K562 (cell line): ENCODE measurements at regions not wholly inside any gene's neighbourhood (a gene's known extent, or its start where the extent isn't known, plus 50 kb on each side); places are given as distances from the start of the nearest gene placed in this dataset.

ENCODE experiments used
- ARID1B ChIP-seq: fragments of 450-650 bp; IDR thresholded peaks from 2 replicates; pipeline ENCODE4 v1.6.1; 2016; ENCODE audit warnings: antibody characterized with exemption, mild to moderate bottlenecking, inconsistent platforms
- ATF3 ChIP-seq, 2 experiments: fragments of 450-650 bp in 1 of 2; sonication (generic) in 1 of 2; formaldehyde crosslinking in 1 of 2; IDR thresholded peaks in 1 of 2; conservative IDR thresholded peaks in 1 of 2; 2 replicates each; pipeline versions ENCODE4 v1.6.1 to v1.8.1; 2016 to 2023; ENCODE audit warnings: mild to moderate bottlenecking in 2 of 2, moderate library complexity in 2 of 2, inconsistent platforms in 1 of 2, missing genetic modification reagents in 1 of 2
- CBFA2T3 ChIP-seq: fragments of 450-650 bp; IDR thresholded peaks from 2 replicates; pipeline ENCODE4 v1.6.1; 2017
- ELF1 ChIP-seq: fragments of 200-800 bp; sonication (Bioruptor generic); IDR thresholded peaks from 2 replicates; pipeline ENCODE4 v1.6.1; 2016; ENCODE audit warnings: missing genetic modification characterization, missing compliant biosample characterization
- JUND ChIP-seq, 2 experiments: IDR thresholded peaks; 2 replicates in 1 of 2; 3 replicates in 1 of 2; pipeline ENCODE4 v1.6.1; 2011; ENCODE audit warnings: borderline replicate concordance in 2 of 2, low read depth in 2 of 2, low read length in 2 of 2, improper control_type of control experiment in 1 of 2, missing biosample characterization in 1 of 2, missing genetic modification characterization in 1 of 2, missing genetic modification reagents in 1 of 2
- KLF6 ChIP-seq: fragments of 250-450 bp; sonication (Bioruptor Pico); IDR thresholded peaks from 2 replicates; pipeline ENCODE4 v1.4.0; 2020; ENCODE audit warnings: mild to moderate bottlenecking, moderate library complexity, borderline replicate concordance
- MEIS2 ChIP-seq: fragments of 450-650 bp; IDR thresholded peaks from 2 replicates; pipeline ENCODE4 v1.6.1; 2014; ENCODE audit warnings: mild to moderate bottlenecking; ENCODE audit not compliant: partially characterized antibody
- RBM22 ChIP-seq: fragments of 200-400 bp; formaldehyde crosslinking; IDR thresholded peaks from 2 replicates; pipeline ENCODE4 v1.6.1; 2018; ENCODE audit warnings: low read length, low read depth; ENCODE audit not compliant: poor library complexity, severe bottlenecking
- RFX1 ChIP-seq: fragments of 450-650 bp; IDR thresholded peaks from 2 replicates; pipeline ENCODE4 v1.6.1; 2016; ENCODE audit warnings: mild to moderate bottlenecking, moderate library complexity
- TAL1 ChIP-seq: fragments of 450-650 bp; IDR thresholded peaks from 2 replicates; pipeline ENCODE4 v1.6.1; 2016; ENCODE audit warnings: mild to moderate bottlenecking
- TCF3 ChIP-seq: sonication (generic); formaldehyde crosslinking; IDR thresholded peaks from 2 replicates; pipeline ENCODE4 v1.4.0; 2020; ENCODE audit warnings: mild to moderate bottlenecking, missing genetic modification reagents
- TEAD1 ChIP-seq, 2 experiments: fragments of 450-650 bp in 1 of 2; sonication (generic) in 1 of 2; formaldehyde crosslinking; IDR thresholded peaks; 2 replicates each; pipeline versions ENCODE4 v1.4.0 to v1.8.0; 2020 to 2022; ENCODE audit warnings: mild to moderate bottlenecking in 2 of 2, missing genetic modification reagents in 1 of 2
- TEAD4 ChIP-seq, 2 experiments: sonication (generic) in 1 of 2; formaldehyde crosslinking in 1 of 2; IDR thresholded peaks; 2 replicates each; pipeline versions ENCODE4 v1.6.1 to v1.8.0; 2012 to 2022; ENCODE audit warnings: borderline replicate concordance in 1 of 2, inconsistent platforms in 1 of 2, low read length in 1 of 2, mild to moderate bottlenecking in 1 of 2, missing genetic modification reagents in 1 of 2
- ZNF217 ChIP-seq: sonication (generic); formaldehyde crosslinking; IDR thresholded peaks from 2 replicates; pipeline ENCODE4 v1.8.0; 2022; ENCODE audit warnings: mild to moderate bottlenecking, missing genetic modification reagents

- peak; percentile 13 for TF ChIP-seq MEIS2
- TF ChIP-seq ATF3 (IDR thresholded peaks at IDR 0.05): peak; percentile 64; the same call in 1 of the 2 replicates
- no peak for TF ChIP-seq ATF3 (CRISPR knock-in tag; conservative IDR thresholded peaks at IDR 0.05)
- peak; percentile 35 for TF ChIP-seq CBFA2T3
- no peak for TF ChIP-seq RFX1
- peak; percentile 73 for TF ChIP-seq JUND (IDR thresholded peaks at IDR 0.05; ENCODE audit: borderline replicate concordance, low read depth, low read length)
- TF ChIP-seq JUND (tag; IDR thresholded peaks at IDR 0.05; ENCODE audit: borderline replicate concordance, low read depth, low read length): peak; percentile 59; the same call in 1 of the 3 replicates
- TF ChIP-seq RBM22: no peak
- TF ChIP-seq ZNF217 (CRISPR knock-in tag): no peak
- TF ChIP-seq TEAD4 (IDR thresholded peaks at IDR 0.05; ENCODE audit: low read length): peak; percentile 42; the same call in 1 of the 2 replicates
- TF ChIP-seq TEAD4 (CRISPR knock-in tag; IDR thresholded peaks at IDR 0.05; ENCODE audit: borderline replicate concordance): no peak
- peak; percentile 21; the same call in 1 of the 2 replicates for TF ChIP-seq KLF6 (CRISPR knock-in tag)
- peak in 1 of 2 experiments; percentile 37; a peak in 1 of 4 replicates for TF ChIP-seq TEAD1 (CRISPR knock-in tag; IDR thresholded peaks at IDR 0.05)
- TF ChIP-seq TAL1: peak; percentile 25; the same call in 1 of the 2 replicates
- TF ChIP-seq ARID1B: peak; percentile 56
- TF ChIP-seq ELF1 (tag): no peak
- peak; percentile 71 for TF ChIP-seq TCF3 (CRISPR knock-in tag)
- TF ChIP-seq, all 486 proteins: peak for 13
Observed at GRCh38 chr1:172761581-172762486, 102.9 kb downstream of the FASLG start (continued).
